ACHN (cell line): ENCODE measurements at regions not wholly inside any gene's neighbourhood (a gene's known extent, or its start where the extent isn't known, plus 50 kb on each side); places are given as distances from the start of the nearest gene placed in this dataset.
"Not testable (repeated sequence)": the region's sequence is repeated elsewhere in the genome, so short reads cannot be mapped to it uniquely, and the experiment has no call there.

ENCODE experiments used
- DNase-seq: peaks from one replicate; pipeline ENCODE4 v3.0.0-alpha.2; 2015
- in situ Hi-C: cut with HindIII; loops from 2 replicates; pipeline ENCODE4 v1.10.0; 2017; ENCODE audit warnings: low sequenced_read_pairs, low pct_ligation_motif_present, low pct_unique_long_range_greater_than_20kb

DNA sequence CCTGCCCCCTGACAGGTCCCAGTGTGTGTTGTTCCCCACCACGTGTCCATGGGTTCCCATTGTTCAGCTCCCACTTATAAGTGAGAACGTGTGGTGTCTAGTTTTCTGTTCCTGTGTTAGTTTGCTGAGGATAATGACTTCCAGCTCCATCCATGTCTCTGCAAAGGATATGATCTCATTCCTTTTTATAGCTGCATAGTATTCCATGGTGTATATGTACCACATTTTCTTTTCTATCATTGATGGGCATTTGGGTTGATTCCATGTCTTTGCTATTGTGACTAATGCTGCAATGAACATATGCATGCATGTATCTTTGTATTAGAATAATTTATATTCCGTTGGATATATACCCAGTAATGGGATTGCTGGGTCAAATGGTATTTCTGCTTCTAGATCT lies 108.0 kb upstream of the KCNK1 start:
- DNase-seq, in situ Hi-C loops: not testable (repeated sequence)

DNA sequence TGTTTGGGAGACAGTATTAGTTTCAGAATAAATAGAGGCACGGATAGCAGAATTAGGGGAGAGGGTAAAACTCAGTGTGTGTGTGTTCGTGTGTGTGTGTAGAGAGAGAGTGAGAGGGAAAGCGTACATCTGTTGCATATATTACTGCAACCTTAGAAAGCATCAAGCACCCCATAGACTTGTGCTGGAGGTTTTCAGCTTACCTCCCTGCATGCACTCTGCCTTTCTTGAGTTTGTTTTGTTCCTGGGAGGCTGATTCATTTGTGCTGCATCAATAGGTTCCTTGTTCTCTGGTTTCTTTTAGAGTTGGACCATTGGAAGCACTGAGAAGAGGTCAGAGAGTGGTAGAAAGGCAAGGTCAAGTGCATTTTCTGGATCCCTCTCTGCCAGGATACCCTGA lies 104.4 kb upstream of the KCNK1 start:
- in situ Hi-C loops, result no loop called here
- no peak for DNase-seq

GRCh38 chr1:233512538-233512937 lies 101.4 kb upstream of the KCNK1 start:
- no peak for DNase-seq
- in situ Hi-C loops, result no loop called here

- in situ Hi-C loops, result no loop called here
- no peak for DNase-seq
Observed at GRCh38 chr1:233513431-233513830, 100.5 kb upstream of the KCNK1 start.

DNA sequence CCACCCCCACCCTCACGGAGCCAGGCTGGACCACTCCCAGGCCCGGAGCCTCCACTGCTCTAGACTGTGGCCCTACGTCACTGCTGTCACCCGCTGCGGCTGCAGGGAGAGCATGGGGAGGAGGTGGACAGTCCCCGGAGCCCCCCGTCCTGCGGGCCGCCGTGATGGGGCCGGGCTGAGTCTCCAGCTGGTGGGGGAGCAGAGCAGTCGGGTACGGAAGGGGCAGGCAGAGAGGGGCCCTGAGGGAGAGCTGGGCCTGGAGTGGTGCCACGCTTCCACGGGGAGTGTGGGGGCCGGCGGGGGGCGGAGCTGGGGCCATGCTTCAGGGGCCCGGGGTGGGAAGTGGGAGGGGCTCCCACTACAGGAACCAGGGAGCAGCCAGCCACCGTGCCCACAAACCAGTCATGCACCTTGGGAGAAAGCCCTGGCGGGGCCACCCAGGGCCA lies 98.9 kb upstream of the KCNK1 start:
- in situ Hi-C loops, result no loop called here
- DNase-seq, result no peak

GRCh38 chr1:233516732-233517131 lies 97.2 kb upstream of the KCNK1 start:
- in situ Hi-C loops, result no loop called here
- DNase-seq, result no peak

DNA sequence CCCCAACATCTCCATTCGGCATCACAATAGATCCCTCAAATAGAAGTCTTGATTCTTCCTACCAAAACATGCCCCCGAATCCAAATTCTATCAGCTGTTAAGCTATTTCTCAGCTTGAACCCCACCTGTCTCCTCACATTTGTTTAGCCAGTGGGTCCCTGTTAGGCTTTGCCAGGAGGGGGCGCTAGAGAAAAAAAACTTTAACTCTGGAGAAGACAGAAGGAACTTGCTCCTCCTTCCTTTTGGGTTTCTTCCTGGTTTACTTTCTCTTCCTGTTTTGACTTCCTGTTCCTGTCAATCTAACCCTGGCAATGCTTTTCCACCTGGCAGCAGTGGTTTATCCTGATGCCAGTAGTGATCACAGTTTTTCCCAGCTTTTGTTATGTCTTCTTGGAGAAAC lies 95.6 kb upstream of the KCNK1 start:
- peak; percentile 67 for DNase-seq
- in situ Hi-C loops, result no loop called here

GRCh38 chr1:233520261-233521191 lies 93.4 kb upstream of the KCNK1 start:
- in situ Hi-C loops, result no loop called here
- DNase-seq, result peak; percentile 35

- DNase-seq, result no peak
- in situ Hi-C loops, result no loop called here
Observed at GRCh38 chr1:233523047-233523446, 90.9 kb upstream of the KCNK1 start.

GRCh38 chr1:233527818-233528217 lies 86.1 kb upstream of the KCNK1 start:
- in situ Hi-C loops, result no loop called here
- no peak for DNase-seq

DNA sequence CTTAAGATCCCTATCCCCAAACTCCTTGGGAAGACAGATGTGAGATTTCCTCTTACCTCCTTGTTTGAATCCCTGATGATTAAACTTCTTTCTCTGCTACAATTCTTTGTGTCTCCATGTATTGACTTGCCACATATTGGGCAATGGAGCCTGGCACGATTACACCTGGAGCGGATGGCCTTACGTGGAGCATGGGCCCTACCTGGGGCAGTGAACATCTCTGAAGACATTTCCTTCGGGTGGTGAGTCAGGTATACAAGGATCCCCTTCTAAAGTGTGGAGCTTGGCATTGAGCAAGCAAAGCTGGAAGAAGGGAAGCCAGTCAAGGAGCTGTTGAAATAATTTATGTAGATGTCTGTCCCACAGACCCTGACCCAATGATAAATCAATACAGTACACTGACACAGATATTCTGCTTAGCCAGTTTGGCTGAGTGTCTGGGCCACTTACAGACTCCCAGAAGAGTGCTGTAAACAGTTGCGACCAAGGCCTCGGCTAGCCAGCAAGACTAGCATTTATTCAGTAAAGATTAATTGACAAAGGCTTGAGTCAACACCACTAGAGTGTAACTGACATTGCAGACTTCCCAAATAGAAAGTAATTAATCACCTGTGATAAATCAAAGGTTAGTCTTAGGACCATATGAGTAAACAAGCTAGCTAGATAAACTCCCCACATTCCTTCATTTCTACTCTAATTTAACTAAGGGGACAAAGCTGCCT lies 83.1 kb upstream of the KCNK1 start:
- no peak for DNase-seq
- in situ Hi-C loops, result no loop called here

- in situ Hi-C loops, result no loop called here
- no peak for DNase-seq
Observed at GRCh38 chr1:233540816-233541215, 73.1 kb upstream of the KCNK1 start.

GRCh38 chr1:233543338-233544255 lies 70.3 kb upstream of the KCNK1 start:
- in situ Hi-C loops, result no loop called here
- peak; percentile 92 for DNase-seq

GRCh38 chr1:233544304-233544703 lies 69.6 kb upstream of the KCNK1 start:
- no peak for DNase-seq
- in situ Hi-C loops, result no loop called here

DNA sequence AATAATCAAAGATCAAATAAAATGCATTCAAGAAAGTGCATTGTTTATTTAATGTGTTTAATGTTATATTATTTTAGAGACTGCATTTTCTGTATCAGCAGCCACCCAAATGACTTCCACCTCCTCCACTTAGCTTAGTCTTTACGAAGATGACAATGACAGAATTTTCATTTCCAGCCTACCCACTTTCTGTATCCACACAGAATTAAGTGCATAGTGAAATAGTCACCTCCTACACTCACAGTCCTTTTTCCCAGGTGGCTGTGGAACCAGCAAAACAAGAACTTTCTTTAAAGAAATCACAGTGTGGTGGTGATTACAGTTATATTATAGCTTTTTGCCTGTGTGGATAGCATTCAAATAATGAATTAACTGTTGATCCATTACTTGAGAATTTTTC lies 66.2 kb upstream of the KCNK1 start:
- DNase-seq, result no peak
- in situ Hi-C loops, result no loop called here

DNA sequence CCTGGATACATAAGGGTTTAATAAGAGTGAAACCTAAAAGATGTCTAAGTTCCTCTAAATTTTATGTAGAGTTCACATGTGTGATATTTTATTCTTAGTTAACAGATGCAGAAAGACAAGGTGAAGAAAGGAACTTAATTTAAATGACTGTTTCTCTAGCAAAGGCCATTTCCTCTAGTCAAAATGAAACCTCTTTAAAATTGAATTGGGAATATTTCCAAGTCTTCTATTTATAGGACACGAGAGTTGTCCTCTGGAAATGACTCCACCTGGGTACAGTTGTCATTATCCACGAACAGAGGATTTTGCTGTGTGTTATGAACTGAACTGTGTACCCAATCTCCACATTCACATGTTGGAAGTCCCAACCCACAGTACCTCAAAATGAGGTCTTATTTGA lies 64.5 kb upstream of the KCNK1 start:
- DNase-seq, result no peak
- in situ Hi-C loops, result no loop called here

GRCh38 chr1:233549917-233550316 lies 64.0 kb upstream of the KCNK1 start:
- no peak for DNase-seq
- in situ Hi-C loops, result no loop called here

DNA sequence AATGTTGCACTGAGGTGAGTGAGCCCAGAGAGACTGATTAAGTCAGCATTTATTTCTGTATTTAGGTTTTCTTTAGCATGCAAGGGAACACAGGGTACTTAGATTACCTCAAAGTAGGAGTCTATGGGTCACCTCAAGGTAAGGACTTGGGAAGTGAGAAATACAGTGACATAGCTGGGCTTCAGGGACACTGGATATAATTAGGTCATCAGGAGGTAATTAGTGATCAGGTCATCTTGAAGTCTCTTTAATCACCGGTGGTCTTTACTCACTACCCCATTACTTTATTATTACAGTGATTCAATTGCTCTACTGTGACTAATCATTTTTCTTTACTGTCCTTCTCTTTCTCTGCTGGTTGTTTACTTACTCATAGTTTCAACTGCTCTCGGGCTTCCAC lies 59.9 kb upstream of the KCNK1 start:
- in situ Hi-C loops, result no loop called here
- no peak for DNase-seq
